Vagina (tissue), 2 donors: ENCODE measurements at regions not wholly inside any gene's neighbourhood (a gene's known extent, or its start where the extent isn't known, plus 50 kb on each side); places are given as distances from the start of the nearest gene placed in this dataset.

Experiments used
- POLR2AphosphoS5 ChIP-seq, 2 donors: sonication (generic); formaldehyde crosslinking; IDR thresholded peaks; one replicate each; pipeline ENCODE4 v1.9.0; 2017; ENCODE audit warnings: antibody characterized with exemption in 2 of 2, mild to moderate bottlenecking in 2 of 2, low read depth in 1 of 2; ENCODE audit not compliant: insufficient read depth in 1 of 2
- TF ChIP-seq, protein P1 (sequence below), 3 experiments: fragments of 450-650 bp in 2 of 3; fragments of 200-600 bp in 1 of 3; sonication (generic) in 1 of 3; IDR thresholded peaks; one replicate each; pipeline ENCODE4 v1.5.1; 2017 to 2019; ENCODE audit warnings: antibody characterized with exemption in 3 of 3, mild to moderate bottlenecking in 2 of 3, moderate library complexity in 2 of 3

- TF ChIP-seq, protein P1, sequence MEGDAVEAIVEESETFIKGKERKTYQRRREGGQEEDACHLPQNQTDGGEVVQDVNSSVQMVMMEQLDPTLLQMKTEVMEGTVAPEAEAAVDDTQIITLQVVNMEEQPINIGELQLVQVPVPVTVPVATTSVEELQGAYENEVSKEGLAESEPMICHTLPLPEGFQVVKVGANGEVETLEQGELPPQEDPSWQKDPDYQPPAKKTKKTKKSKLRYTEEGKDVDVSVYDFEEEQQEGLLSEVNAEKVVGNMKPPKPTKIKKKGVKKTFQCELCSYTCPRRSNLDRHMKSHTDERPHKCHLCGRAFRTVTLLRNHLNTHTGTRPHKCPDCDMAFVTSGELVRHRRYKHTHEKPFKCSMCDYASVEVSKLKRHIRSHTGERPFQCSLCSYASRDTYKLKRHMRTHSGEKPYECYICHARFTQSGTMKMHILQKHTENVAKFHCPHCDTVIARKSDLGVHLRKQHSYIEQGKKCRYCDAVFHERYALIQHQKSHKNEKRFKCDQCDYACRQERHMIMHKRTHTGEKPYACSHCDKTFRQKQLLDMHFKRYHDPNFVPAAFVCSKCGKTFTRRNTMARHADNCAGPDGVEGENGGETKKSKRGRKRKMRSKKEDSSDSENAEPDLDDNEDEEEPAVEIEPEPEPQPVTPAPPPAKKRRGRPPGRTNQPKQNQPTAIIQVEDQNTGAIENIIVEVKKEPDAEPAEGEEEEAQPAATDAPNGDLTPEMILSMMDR (IDR thresholded peaks at IDR 0.05) = no peak
- TF ChIP-seq POLR2AphosphoS5 (IDR thresholded peaks at IDR 0.05; ENCODE audit: insufficient read depth in 1 of 2, low read depth in 1 of 2) = no peak
Measured at GRCh38 chr10:78188446-78188845, 154.8 kb downstream of the RPS24 start.
